Amniotic stem cell (primary cell): ENCODE measurements at regions not wholly inside any gene's neighbourhood (a gene's known extent, or its start where the extent isn't known, plus 50 kb on each side); places are given as distances from the start of the nearest gene placed in this dataset.
"Not testable (repeated sequence)": the region's sequence is repeated elsewhere in the genome, so short reads cannot be mapped to it uniquely, and the experiment has no call there.

Experiments used
- DNase-seq: peaks from one replicate; lab custom pipeline; 2025; lab: John Stamatoyannopoulos, UW

GRCh38 chr7:85791098-85791497 lies 604.2 kb upstream of the SEMA3D start:
- not testable (repeated sequence) for DNase-seq

GRCh38 chr7:85781606-85782005 lies 594.8 kb upstream of the SEMA3D start:
- no peak for DNase-seq

- DNase-seq, result no peak
Observed at GRCh38 chr7:85776691-85777345, 590.0 kb upstream of the SEMA3D start.

- DNase-seq, result no peak
Observed at GRCh38 chr7:85775431-85775830, 588.6 kb upstream of the SEMA3D start.

GRCh38 chr7:85774986-85775385 lies 588.1 kb upstream of the SEMA3D start:
- no peak for DNase-seq

GRCh38 chr7:85773116-85773728 lies 586.4 kb upstream of the SEMA3D start:
- peak; percentile 2 for DNase-seq

- no peak for DNase-seq
Observed at GRCh38 chr7:85771516-85771915, 584.7 kb upstream of the SEMA3D start.

GRCh38 chr7:85770332-85770731 lies 583.5 kb upstream of the SEMA3D start:
- peak; percentile 4 for DNase-seq

- no peak for DNase-seq
Observed at GRCh38 chr7:85765698-85766298, 578.9 kb upstream of the SEMA3D start.

- no peak for DNase-seq
Observed at GRCh38 chr7:85764034-85764433, 577.2 kb upstream of the SEMA3D start.

- DNase-seq, result no peak
Observed at GRCh38 chr7:85757348-85757747, 570.5 kb upstream of the SEMA3D start.

- no peak for DNase-seq
Observed at GRCh38 chr7:85750454-85750949, 563.6 kb upstream of the SEMA3D start.

GRCh38 chr7:85749696-85750453 lies 563.0 kb upstream of the SEMA3D start:
- no peak for DNase-seq

- DNase-seq, result no peak
Observed at GRCh38 chr7:85748861-85749260, 562.0 kb upstream of the SEMA3D start.

GRCh38 chr7:85737426-85737825 lies 550.6 kb upstream of the SEMA3D start:
- DNase-seq, result no peak

GRCh38 chr7:85736085-85736484 lies 549.2 kb upstream of the SEMA3D start:
- no peak for DNase-seq

- no peak for DNase-seq
Observed at GRCh38 chr7:85734823-85735222, 548.0 kb upstream of the SEMA3D start.

- no peak for DNase-seq
Observed at GRCh38 chr7:85733169-85733915, 546.5 kb upstream of the SEMA3D start.

GRCh38 chr7:85730012-85730411 lies 543.2 kb upstream of the SEMA3D start:
- DNase-seq, result no peak

- DNase-seq, result no peak
Observed at GRCh38 chr7:85725026-85725425, 538.2 kb upstream of the SEMA3D start.

- DNase-seq, result no peak
Observed at GRCh38 chr7:85719981-85720953, 533.4 kb upstream of the SEMA3D start.
